ENCODE measurements at regions not wholly inside any gene's neighbourhood (a gene's known extent, or its start where the extent isn't known, plus 50 kb on each side); places are given as distances from the start of the nearest gene placed in this dataset.
"Not testable (repeated sequence)": the region's sequence is repeated elsewhere in the genome, so short reads cannot be mapped to it uniquely, and the experiment has no call there.

DNA sequence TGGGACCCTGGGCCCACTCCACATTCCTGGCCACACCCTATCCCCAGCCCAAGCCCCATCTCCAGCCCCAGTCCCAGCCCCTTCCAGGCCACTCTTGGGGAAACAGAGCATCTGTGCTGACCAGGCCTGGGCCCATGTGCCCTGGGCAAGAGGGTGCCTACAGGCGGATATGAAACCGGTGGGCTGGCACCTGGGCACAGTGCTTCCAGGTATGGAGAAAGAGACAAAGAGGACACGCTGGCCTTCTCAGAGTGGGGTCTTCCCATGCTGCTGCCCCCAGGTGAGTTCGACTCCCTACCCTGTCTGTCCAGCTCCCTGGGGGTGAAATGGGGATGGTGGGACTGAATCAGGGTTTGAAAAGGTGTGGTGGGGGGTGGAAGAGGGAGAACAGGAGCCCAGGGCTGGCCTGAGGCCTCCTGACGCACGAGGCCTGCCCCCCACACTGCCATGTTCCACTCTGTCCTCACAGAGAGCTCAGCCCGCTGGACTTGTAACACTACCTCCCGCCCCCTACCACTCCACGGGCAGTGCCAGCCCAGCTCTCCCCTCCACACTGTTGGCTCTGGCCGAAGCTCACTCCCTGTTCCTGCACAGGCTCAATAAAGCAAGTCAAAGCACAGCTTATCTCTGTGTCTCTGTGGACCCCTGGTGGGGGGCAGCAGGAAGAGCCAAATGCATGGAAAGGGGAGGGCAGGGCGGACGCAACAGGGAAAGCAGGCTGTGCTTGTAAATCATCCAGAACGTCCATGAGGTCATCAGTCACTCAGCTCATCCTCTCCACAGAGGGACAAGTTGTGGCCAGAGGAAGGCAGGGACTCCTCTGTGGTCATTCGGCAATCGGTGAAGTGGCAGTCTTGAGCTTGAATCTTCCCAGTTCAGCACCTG is 71.1 kb upstream of the TMEM97 start:
- no peak for DNase-seq

DNA sequence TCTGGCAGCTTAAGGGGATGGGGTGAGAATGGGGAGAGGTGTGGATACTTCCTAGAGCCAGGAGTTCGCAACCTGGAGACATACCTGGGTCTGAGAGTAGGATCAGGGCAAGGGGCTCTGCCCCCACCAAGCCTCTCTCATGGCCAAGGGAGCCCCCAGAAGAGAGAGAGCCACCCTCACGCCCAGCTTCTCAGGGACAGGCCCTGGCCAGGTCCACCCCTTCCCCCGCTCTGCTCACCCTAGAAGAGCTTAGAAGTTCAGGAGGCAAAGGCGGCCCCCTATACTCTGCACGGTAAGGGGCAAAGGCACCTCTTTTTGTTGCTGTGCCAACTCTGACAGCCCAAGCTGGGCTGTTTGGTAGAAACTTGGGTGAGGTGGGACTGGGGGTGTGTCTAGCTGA is 69.3 kb upstream of the TMEM97 start:
- no peak for DNase-seq

DNA sequence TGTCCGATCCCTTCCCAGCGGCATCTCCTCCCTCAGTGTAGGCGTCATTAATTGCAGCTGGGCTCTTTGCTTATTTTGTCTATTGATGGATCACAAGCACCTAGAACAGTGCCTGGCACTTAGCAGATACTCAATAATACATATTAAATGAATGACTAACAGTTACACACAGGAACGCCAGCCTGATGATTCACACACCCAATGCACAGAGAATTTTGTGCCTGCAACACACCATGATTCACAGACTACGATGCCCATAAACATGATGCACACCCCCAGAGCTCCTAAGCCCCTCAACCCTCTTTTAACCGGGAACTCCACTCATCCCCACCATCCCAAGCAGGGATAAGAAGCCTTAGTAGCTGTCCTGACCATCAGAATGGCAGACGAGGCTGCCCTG is 66.6 kb upstream of the TMEM97 start:
- peak; percentile 86 for DNase-seq

DNA sequence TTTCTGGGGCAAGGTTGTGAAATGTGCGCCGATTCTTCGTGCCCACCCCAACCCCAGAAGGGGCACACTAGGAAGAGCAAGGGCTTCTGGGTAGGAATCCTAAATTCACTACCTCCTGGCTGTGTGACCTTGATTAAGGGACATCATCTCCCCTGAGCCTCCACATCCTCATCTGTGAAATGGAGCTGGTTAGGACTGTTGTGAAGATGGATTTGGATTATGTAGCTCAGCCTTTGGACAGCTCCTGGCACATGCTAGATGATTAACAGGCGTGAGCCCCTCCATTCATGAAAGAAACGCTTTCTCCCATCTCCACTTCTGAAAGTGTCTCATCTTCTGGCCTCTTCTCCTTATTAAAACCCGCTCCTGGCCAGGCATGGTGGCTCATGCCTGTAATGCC is 65.3 kb upstream of the TMEM97 start:
- no peak for DNase-seq

DNA sequence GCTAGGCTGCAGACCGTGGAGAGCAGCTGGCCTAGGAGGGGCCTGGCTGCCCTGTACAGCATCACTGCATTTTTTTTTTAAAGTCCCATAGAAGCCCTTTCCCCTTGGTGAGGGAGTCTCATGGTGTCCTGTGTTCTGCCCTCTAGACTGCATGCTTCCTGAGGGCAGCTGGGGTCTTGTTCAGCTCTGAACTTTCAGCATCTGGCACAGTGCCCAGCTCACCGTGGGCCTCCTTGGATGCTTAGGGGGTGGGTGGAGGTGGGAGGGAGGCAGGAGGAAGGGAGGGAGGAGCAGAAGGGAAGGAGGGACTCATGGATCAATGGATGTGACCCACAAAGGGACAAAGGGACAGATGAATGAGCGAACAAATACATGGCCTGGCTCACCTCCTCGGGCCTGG is 63.4 kb upstream of the TMEM97 start:
- DNase-seq, result no peak

DNA sequence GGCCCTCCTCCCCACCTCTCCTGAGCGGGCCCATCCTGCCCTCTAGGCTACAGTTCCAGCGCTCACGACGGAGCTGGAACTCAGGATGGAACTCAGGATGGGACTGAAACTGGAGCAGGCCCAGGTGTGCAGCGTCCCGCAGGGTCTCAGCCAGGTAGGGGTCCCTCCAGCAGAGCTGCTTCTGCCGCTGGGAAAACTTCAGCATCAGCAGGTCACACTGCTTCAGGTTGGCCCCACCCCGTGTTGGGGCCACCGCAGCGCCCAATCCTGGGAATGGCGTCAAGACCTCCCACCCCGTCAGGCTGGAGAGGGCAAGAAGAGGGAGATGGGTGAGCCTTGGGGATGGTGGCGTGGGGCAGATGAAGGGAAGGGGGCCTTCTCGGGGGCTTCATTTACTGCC is 62.6 kb upstream of the TMEM97 start:
- DNase-seq, result no peak

DNA sequence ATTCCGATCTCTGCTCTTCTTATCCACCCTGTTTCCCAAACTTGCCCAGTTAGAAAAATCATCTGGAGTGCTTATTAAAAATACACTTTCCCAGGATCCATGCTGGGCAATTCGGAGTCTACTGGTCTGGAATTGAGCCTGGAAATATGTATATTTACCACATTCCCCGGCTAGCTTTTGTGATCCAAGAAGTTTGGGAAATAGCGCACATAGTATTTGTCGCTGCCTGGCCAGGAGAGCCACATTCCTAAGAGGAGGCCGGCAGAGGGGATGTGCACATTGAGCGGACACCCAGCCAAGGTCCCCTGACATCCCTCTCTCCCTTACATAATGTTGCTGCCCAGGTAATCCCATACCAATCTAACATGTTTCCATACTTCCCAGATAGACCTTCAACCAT is 62.1 kb upstream of the TMEM97 start:
- no peak for DNase-seq

DNA sequence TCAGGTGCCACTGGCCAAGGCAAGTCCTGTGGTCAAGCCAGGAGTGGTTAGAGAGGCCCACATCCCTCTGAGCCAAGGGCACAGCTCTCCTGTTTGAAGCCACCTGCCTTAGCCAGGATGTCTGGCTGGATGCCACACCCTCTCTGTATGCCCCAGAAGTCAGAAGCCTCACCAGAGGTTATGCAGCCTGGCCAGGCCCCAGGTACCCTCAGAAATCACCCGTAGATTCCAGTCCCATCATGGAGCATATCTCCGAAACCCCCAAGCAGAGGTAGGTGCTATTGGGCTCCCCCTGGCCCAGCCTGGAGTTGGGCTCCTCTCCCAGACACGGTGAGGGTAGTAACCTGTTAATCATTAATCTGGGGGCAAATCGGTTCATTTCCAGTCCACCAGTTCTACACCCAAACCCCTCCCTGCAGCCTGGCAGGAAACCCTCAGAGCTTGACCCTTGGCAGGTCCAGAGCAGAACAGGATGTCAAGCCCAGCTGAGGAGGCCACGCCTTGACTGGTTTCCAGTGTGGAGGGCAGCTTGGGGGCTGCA is 60.6 kb upstream of the TMEM97 start:
- no peak for DNase-seq

DNA sequence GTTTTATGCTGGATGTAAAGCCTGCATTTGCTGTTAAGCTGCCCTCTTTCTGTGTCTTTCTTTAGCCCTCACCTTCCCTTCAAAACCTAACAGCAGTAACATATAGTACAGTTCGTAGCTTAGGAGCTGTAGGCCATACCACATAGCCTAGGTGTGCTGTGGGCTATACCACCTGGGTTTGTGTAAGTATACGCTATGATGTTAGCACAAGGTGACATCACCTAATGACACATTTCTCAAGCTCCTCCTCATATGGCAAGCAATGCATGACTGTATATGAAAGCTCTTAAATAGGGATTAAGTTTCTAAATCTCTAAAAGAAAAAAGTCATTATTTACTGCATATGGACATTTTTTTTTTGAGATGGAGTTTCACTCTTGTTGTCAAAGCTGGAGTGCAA is 57.8 kb upstream of the TMEM97 start:
- no peak for DNase-seq

DNA sequence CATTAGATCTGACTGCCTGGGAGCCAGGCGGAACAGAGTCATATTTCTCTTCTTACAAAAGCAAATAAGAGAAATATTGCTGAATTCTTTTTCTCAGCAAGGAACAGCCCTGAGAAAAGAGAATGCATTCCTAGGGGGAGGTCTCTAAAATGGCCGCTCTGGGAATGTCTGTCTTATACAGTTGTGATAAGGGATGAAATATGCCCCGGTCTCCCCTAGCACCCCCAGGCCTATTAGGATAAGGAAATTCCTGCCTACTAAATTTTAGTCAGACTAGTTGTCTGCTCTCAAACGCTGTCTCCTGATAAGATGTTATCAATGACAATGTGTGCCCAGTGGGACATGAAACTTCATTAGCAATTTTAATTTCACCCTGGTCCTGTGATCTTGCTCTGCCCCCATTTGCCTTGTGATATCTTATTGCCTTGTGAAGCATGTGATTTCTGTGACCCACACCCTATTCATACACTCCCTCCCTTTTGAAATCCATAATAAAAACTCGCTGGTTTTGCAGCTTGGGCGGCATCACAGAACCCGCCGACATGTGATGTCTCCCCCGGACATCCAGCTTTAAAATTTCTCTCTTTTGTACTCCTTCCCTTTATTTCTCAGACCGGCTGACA is 56.8 kb upstream of the TMEM97 start:
- DNase-seq, result not testable (repeated sequence)

DNA sequence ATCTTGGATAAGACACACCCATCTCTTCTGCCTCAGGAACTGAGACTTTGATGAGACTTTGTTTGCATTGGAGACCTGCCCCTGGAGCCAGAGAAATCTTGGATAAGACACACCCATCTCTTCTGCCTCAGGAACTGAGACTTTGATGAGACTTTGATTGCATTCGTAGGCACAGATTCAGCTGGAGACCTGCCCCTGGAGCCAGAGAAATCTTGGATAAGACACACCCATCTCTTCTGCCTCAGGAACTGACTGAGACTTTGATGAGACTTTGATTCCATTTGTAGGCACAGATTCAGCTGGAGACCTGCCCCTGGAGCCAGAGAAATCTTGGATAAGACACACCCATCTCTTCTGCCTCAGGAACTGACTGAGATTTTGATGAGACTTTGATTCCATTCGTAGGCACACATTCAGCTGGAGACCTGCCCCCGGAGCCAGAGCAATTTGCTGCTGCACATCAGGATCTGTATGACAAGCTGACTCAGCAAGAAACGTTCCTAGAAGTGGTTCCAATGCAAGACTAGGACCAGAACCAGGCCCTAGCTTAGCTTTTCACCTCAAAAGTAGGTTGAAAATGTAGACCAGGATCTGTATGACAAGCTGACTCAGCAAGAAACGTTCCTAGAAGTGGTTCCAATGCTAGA is 54.0 kb upstream of the TMEM97 start:
- DNase-seq, result not testable (repeated sequence)

DNA sequence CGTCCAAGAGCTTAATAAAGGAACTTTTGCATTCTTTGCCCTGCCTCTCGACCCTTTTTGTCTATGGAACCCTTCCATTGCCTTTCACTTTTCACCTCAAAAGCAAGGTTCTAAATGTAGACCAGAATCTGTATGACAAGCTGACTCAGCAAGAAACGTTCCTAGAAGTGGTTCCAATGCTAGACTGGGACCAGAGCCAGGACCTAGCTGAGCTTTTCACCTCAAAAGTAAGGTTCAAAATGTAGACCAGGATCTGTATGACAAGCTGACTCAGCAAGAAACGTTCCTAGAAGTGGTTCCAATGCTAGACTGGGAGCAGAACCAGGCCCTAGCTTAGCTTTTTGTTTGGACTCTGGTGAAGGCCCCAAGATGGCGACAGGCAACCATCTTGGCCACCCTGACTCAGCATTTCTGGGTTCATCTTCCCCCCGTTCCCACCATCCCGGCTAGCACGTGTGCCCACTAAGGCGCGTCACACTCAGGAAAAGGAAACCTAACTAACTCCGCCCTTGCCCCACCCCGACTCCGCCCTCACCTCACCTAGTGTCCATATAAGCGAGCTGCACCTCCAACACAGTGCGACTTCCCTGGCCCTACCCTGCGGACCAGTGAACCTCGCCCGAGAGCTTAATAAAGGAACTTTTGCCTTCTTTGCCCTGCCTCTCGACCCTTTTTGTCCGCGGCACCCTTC is 53.0 kb upstream of the TMEM97 start:
- not testable (repeated sequence) for DNase-seq

DNA sequence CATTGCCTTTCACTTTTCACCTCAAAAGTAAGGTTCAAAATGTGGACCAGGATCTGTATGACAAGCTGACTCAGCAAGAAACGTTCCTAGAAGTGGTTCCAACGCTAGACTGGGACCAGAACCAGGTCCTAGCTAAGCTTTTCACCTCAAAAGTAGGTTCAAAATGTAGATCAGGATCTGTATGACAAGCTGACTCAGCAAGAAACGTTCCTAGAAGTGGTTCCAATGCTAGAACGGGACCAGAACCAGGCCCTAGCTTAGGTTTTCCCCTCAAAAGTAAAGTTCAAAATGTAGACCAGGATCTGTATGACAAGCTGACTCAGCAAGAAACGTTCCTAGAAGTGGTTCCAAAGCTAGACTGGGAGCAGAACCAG is 52.5 kb upstream of the TMEM97 start:
- DNase-seq, result not testable (repeated sequence)

DNA sequence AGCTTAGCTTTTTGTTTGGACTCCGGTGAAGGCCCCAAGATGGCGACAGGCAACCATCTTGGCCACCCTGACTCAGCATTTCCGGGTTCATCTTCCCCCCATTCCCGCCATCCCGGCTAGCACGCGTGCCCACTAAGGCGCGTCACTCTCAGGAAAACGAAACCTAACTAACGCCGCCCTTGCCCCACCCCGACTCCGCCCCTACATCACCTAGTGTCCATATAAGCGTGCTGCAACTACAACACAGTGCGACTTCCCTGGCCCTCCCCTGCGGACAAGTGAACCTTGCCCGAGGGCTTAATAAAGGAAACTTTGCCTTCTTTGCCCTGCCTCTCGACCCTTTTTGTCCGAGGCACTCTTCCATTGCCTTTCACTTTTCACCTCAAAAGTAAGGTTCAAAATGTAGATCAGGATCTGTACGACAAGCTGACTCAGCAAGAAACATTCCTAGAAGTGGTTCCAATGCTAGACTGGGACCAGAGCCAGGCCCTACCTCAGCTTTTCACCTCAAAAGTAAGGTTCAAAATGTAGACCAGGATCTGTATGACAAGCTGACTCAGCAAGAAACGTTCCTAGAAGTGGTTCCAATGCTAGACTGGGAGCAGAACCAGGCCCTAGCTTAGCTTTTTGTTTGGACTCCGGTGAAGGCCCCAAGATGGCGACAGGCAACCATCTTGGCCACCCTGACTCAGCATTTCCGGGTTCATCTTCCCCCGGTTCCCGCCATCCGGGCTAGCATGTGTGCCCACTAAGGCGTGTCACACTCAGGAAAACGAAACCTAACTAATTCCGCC is 51.9 kb upstream of the TMEM97 start:
- not testable (repeated sequence) for DNase-seq

DNA sequence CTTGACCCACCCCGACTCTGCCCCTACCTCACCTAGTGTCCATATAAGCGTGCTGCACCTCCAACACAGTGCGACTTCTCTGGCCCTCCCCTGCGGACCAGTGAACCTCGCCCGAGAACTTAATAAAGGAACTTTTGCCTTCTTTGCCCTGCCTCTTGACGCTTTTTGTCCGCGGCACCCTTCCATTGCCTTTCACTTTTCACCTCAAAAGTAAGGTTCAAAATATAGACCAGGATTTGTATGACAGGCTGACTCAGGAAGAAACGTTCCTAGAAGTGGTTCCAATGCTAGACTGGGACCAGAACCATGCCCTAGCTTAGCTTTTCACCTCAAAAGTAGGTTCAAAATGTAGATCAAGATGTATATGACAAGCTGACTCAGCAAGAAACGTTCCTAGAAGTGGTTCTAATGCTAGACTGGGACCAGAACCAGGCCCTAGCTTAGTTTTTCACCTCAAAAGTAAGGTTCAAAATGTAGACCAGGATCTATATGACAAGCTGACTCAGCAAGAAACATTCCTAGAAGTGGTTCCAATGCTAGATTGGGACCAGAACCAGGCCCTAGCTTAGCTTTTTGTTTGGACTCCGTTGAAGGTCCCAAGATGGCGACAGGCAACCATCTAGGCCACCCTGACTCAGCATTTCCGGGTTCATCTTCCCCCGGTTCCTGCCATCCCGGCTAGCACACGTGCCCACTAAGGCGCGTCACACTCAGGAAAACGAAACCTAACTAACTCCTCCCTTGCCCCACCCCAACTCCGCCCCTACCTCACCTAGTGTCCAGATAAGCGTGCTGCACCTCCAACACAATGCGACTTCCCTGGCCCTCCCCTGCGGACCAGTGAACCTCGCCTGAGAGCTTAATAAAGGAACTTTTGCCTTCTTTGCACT is 51.0 kb upstream of the TMEM97 start:
- no peak for DNase-seq

DNA sequence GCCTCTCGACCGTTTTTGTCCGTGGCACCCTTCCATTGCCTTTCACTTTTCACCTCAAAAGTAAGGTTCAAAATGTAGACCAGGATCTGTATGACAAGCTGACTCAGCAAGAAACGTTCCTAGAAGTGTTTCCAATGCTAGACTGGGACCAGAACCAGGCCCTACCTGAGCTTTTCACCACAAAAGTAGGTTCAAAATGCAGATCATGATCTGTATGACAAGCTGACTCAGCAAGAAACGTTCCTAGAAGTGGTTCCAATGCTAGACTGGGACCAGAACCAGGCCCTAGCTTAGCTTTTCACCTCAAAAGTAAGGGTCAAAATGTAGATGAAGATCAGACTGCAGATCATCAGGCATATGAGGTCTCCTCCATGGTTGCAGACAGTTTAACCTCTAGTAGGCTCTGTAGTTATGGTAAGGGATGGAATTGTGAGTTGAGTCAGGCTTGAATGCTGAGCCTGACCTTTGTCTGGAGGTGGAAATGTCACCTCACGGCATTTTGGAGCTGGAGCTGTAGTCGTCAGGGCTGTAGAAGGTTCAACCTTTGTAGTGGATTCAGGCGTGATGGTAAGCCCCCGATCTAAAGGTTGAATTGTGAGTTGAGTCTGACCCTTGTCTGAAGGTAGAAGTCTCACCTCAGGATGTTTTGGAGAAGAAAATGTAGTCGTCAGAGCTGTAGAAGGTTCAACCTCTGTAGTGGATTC is 50.2 kb upstream of the TMEM97 start:
- no peak for DNase-seq
